H1 (cell line): ENCODE measurements at regions not wholly inside any gene's neighbourhood (a gene's known extent, or its start where the extent isn't known, plus 50 kb on each side); places are given as distances from the start of the nearest gene placed in this dataset.

Experiments used
- CTCF ChIA-PET: fragments of 300-600 bp; sonication (Branson Sonifier 250); formaldehyde crosslinking; loops from one replicate; lab custom pipeline; 2021; ENCODE audit not compliant: partially characterized antibody; lab: Charles Lee
- POLR2A ChIA-PET: fragments of 300-600 bp; sonication (Branson Sonifier 250); formaldehyde crosslinking; loops from one replicate; lab custom pipeline; 2021; ENCODE audit warnings: inconsistent platforms; ENCODE audit not compliant: partially characterized antibody; lab: Charles Lee
- DNase-seq, 2 experiments: peaks; one replicate each; pipeline versions ENCODE4 v3.0.0 to v3.0.0-alpha.2; 2010 to 2022; ENCODE audit warnings: low spot score in 2 of 2, low read depth in 1 of 2, mixed read lengths in 1 of 2
- FAIRE-seq: peaks from 2 replicates; lab custom pipeline; 2011; peaks lifted over from hg19 to GRCh38; lab: Jason Lieb, UNC
- H2AFZ ChIP-seq: 2 replicates; pipeline ENCODE4 v1.8.1; 2012; ENCODE audit warnings: low read length, inconsistent platforms
- H2AK5ac ChIP-seq: 2 replicates; pipeline ENCODE4 v1.6.1; 2013; ENCODE audit warnings: low read depth, low read length
- H2BK120ac ChIP-seq: replicated peaks from 2 replicates; pipeline ENCODE3; 2013; ENCODE audit warnings: low read depth, low read length, inconsistent platforms
- H2BK12ac ChIP-seq: 2 replicates; pipeline ENCODE4 v1.6.1; 2013; ENCODE audit warnings: low read depth, low read length
- H2BK15ac ChIP-seq: 2 replicates; pipeline ENCODE4 v1.6.1; 2013; ENCODE audit warnings: low read length
- H2BK20ac ChIP-seq: 2 replicates; pipeline ENCODE4 v1.6.1; 2013; ENCODE audit warnings: low read length
- H2BK5ac ChIP-seq: 2 replicates; pipeline ENCODE4 v1.6.1; 2013; ENCODE audit warnings: low read depth, low read length
- H3K14ac ChIP-seq: 2 replicates; pipeline ENCODE4 v1.6.1; 2013; ENCODE audit warnings: inconsistent platforms; ENCODE audit not compliant: insufficient read length
- H3K18ac ChIP-seq: 2 replicates; pipeline ENCODE4 v1.6.1; 2013; ENCODE audit warnings: low read length; ENCODE audit errors: extremely low read depth
- H3K23ac ChIP-seq: 2 replicates; pipeline ENCODE4 v1.6.1; 2013; ENCODE audit warnings: inconsistent platforms; ENCODE audit not compliant: insufficient read length
- H3K23me2 ChIP-seq: 2 replicates; pipeline ENCODE4 v1.6.1; 2013; ENCODE audit warnings: low read depth, low read length
- H3K27ac ChIP-seq: 2 replicates; pipeline ENCODE4 v1.6.1; 2011; ENCODE audit warnings: low read depth, low read length, inconsistent platforms
- H3K27me3 ChIP-seq, 4 experiments: replicated peaks in 1 of 4; 1 replicate in 1 of 4; 2 replicates in 3 of 4; pipeline versions ENCODE4 v1.6.1 to v1.8.1; 2011 to 2013; ENCODE audit warnings: low read length in 3 of 4, mild to moderate bottlenecking in 3 of 4, inconsistent platforms in 2 of 4, mixed read lengths in 2 of 4, moderate library complexity in 1 of 4; ENCODE audit not compliant: control insufficient read depth in 3 of 4, insufficient read depth in 3 of 4; ENCODE audit errors: extremely low read depth in 1 of 4
- H3K36me3 ChIP-seq, 4 experiments: 2 replicates each; pipeline versions ENCODE4 v1.6.1 to v1.8.1; 2011 to 2013; ENCODE audit warnings: mild to moderate bottlenecking in 4 of 4, low read length in 3 of 4, moderate library complexity in 2 of 4, control low read depth in 1 of 4, inconsistent platforms in 1 of 4; ENCODE audit not compliant: insufficient read depth in 4 of 4, control insufficient read depth in 2 of 4
- H3K4ac ChIP-seq: replicated peaks from 2 replicates; pipeline ENCODE3; 2013; ENCODE audit warnings: low read length, low read depth, mixed read lengths, inconsistent platforms; ENCODE audit not compliant: insufficient read length
- H3K4me1 ChIP-seq, 4 experiments: replicated peaks in 1 of 4; 1 replicate in 1 of 4; 2 replicates in 3 of 4; pipeline versions ENCODE4 v1.6.1 to v1.8.1; 2011 to 2013; ENCODE audit warnings: low read length in 3 of 4, inconsistent platforms in 2 of 4, mixed read lengths in 1 of 4; ENCODE audit not compliant: insufficient read depth in 4 of 4, control insufficient read depth in 3 of 4
- H3K4me2 ChIP-seq, 2 experiments: 2 replicates each; pipeline versions ENCODE4 v1.6.1 to v1.8.1; 2011 to 2013; ENCODE audit warnings: low read depth in 2 of 2, low read length in 2 of 2, control low read depth in 1 of 2, inconsistent platforms in 1 of 2, mild to moderate bottlenecking in 1 of 2; ENCODE audit not compliant: insufficient read depth in 1 of 2
- H3K4me3 ChIP-seq, 4 experiments: fragments of 200-600, 300-600 bp in 1 of 4; sonication (generic), shearing (Covaris generic), sonication (Bioruptor Twin) in 1 of 4; 2 replicates each; pipeline versions ENCODE4 v1.5.1 to v1.8.1; 2011 to 2016; ENCODE audit warnings: low read length in 4 of 4, low read depth in 3 of 4, control low read depth in 2 of 4, inconsistent platforms in 2 of 4, mild to moderate bottlenecking in 2 of 4, mixed read lengths in 1 of 4, moderate library complexity in 1 of 4; ENCODE audit not compliant: insufficient read depth in 2 of 4; ENCODE audit errors: extremely low read depth in 1 of 4
- H3K56ac ChIP-seq: replicated peaks from 2 replicates; pipeline ENCODE3; 2013; ENCODE audit warnings: low read depth, mild to moderate bottlenecking, mixed read lengths, low read length, inconsistent platforms; ENCODE audit not compliant: insufficient read length
- H3K79me1 ChIP-seq: 2 replicates; pipeline ENCODE4 v1.6.1; 2013; ENCODE audit warnings: low read depth, low read length, control low read depth
- H3K79me2 ChIP-seq, 2 experiments: 2 replicates each; pipeline versions ENCODE4 v1.6.1 to v1.8.1; 2012 to 2013; ENCODE audit warnings: low read length in 2 of 2, mild to moderate bottlenecking in 2 of 2, inconsistent platforms in 1 of 2; ENCODE audit not compliant: insufficient read depth in 2 of 2, control insufficient read depth in 1 of 2
- H3K9ac ChIP-seq, 4 experiments: replicated peaks in 1 of 4; 1 replicate in 1 of 4; 2 replicates in 3 of 4; pipeline versions ENCODE4 v1.6.1 to v1.8.1; 2011 to 2013; ENCODE audit warnings: low read depth in 3 of 4, low read length in 3 of 4, control low read depth in 2 of 4, mild to moderate bottlenecking in 2 of 4, moderate library complexity in 2 of 4, inconsistent platforms in 1 of 4; ENCODE audit errors: extremely low read depth in 1 of 4
- H3K9me3 ChIP-seq, 2 experiments: 2 replicates each; pipeline versions ENCODE4 v1.6.1 to v1.8.1; 2012 to 2013; ENCODE audit warnings: mild to moderate bottlenecking in 2 of 2, moderate library complexity in 2 of 2, control low read depth in 1 of 2, inconsistent platforms in 1 of 2, low read depth in 1 of 2, low read length in 1 of 2, mixed read lengths in 1 of 2; ENCODE audit not compliant: insufficient read depth in 2 of 2
- H4K20me1 ChIP-seq, 2 experiments: replicated peaks in 1 of 2; 2 replicates each; pipeline versions ENCODE3 to v1.8.1; 2011 to 2013; ENCODE audit warnings: inconsistent platforms in 2 of 2, low read length in 2 of 2, mild to moderate bottlenecking in 1 of 2; ENCODE audit not compliant: insufficient read depth in 2 of 2, control insufficient read depth in 1 of 2
- H4K5ac ChIP-seq: 2 replicates; pipeline ENCODE4 v1.6.1; 2013; ENCODE audit warnings: low read length, low read depth, mixed read lengths, inconsistent platforms; ENCODE audit not compliant: insufficient read length
- H4K8ac ChIP-seq: 2 replicates; pipeline ENCODE4 v1.8.0; 2013; ENCODE audit warnings: mild to moderate bottlenecking, moderate library complexity, low read length, inconsistent platforms; ENCODE audit not compliant: insufficient read depth; ENCODE audit errors: extremely low read depth
- H4K91ac ChIP-seq: replicated peaks from 2 replicates; pipeline ENCODE3; 2013; ENCODE audit warnings: low read length, mixed read lengths, inconsistent platforms; ENCODE audit not compliant: insufficient read length
- CHD2 ChIP-seq: IDR thresholded peaks from 2 replicates; pipeline ENCODE4 v1.6.1; 2012; ENCODE audit warnings: low read length, improper control_type of control experiment
- TAF7 ChIP-seq: optimal IDR thresholded peaks from 2 replicates; pipeline ENCODE3; 2011; ENCODE audit warnings: low read depth, mild to moderate bottlenecking, inconsistent platforms, low read length, moderate library complexity, borderline replicate concordance
- WGBS, 2 experiments: shearing (Covaris generic) in 1 of 2; methylation state at CpG; one replicate each; pipeline versions ENCODE4 v1.1.6 to v1.1.7; 2013 to 2015; ENCODE audit warnings: low lambda C conversion rate in 2 of 2, mixed read lengths in 2 of 2, inconsistent platforms in 1 of 2, low coverage in 1 of 2, missing lambda C conversion rate in 1 of 2; ENCODE audit not compliant: insufficient replicate concordance in 2 of 2, insufficient coverage in 1 of 2, insufficient read length in 1 of 2; ENCODE audit errors: extremely low coverage in 1 of 2, missing lambda C conversion rate in 1 of 2; 5-methylcytosine and 5-hydroxymethylcytosine counted together

DNA sequence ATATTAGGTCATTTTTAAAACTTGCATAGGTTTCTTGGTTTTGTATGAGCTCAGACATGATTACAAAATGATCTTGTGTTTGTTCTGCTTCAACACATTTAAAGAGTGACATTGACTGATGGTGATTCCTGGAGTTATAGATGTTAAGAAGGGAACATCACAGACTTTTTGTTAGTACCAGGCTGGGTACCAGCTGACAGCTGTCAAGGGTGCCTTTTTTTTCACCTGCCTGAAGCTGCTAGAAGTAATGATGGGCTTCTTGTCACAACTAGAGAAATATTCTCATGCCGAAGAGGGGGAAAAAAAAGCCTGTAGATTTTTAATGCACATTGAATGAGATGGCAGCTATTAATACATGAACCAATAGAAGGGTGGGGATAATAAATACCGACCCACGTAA, 226.6 kb upstream of the TRAM1L1 start:
- no peak overlapping the region for H2BK120ac ChIP-seq
- no peak overlapping the region for H3K14ac ChIP-seq
- FAIRE-seq (no peak), DNase-seq (no peak)
- no peaks in the 10 kb centered on the region for H3K27me3 ChIP-seq
- H3K79me2 ChIP-seq: no peaks in the 10 kb centered on the region
- no peaks in the 10 kb centered on the region for H4K20me1 ChIP-seq
- no peak overlapping the region for H3K27ac ChIP-seq
- no peak overlapping the region for H2BK12ac ChIP-seq
- no peak overlapping the region for H4K8ac ChIP-seq
- H4K91ac ChIP-seq: no peak overlapping the region
- no peaks in the 10 kb centered on the region for H3K79me1 ChIP-seq
- no peak overlapping the region for H2AK5ac ChIP-seq
- no peak overlapping the region for H3K9ac ChIP-seq
- H3K36me3 ChIP-seq: no peaks in the 10 kb centered on the region
- H3K4me3 ChIP-seq: no peak overlapping the region
- no peak overlapping the region for H3K4ac ChIP-seq
- H3K23me2 ChIP-seq: no peaks in the 10 kb centered on the region
- CTCF ChIA-PET: no interaction called here
- H3K4me1 ChIP-seq: no peaks in the 10 kb centered on the region
- no peak overlapping the region for H4K5ac ChIP-seq
- no peak overlapping the region for H3K56ac ChIP-seq
- H3K18ac ChIP-seq: no peak overlapping the region
- no peak overlapping the region for H2BK20ac ChIP-seq
- 91% methylated on average over 3 of the region's 3 CpGs; no CpG with 5 or more reads in 1 of the 2 experiments for WGBS, 2 experiments
- POLR2A ChIA-PET: no interaction called here
- no peak overlapping the region for H3K4me2 ChIP-seq
- no peak overlapping the region for H2BK5ac ChIP-seq
- no peak overlapping the region for H3K23ac ChIP-seq
- H3K9me3 ChIP-seq: no peaks in the 10 kb centered on the region
- no peak overlapping the region for H2AFZ ChIP-seq
- no peak overlapping the region for H2BK15ac ChIP-seq
- TF ChIP-seq TAF7 (no peak), CHD2 (no peak)
